H9 (cell line): ENCODE measurements at regions not wholly inside any gene's neighbourhood (a gene's known extent, or its start where the extent isn't known, plus 50 kb on each side); places are given as distances from the start of the nearest gene placed in this dataset.

Experiments used
- DNase-seq: peaks from one replicate; pipeline ENCODE4 v3.0.0-alpha.2; 2017
- H2AFZ ChIP-seq: one replicate; pipeline ENCODE4 v1.6.1; 2013; ENCODE audit warnings: mild to moderate bottlenecking, low read length, control low read depth, moderate library complexity
- H2AK5ac ChIP-seq: 2 replicates; pipeline ENCODE4 v1.6.1; 2013; ENCODE audit warnings: low read length, control low read depth, mixed read lengths; ENCODE audit not compliant: insufficient read length
- H2BK120ac ChIP-seq: one replicate; pipeline ENCODE4 v1.6.1; 2013; ENCODE audit warnings: low read depth, mild to moderate bottlenecking, low read length, control low read depth, inconsistent platforms; ENCODE audit not compliant: poor library complexity, severe bottlenecking
- H2BK12ac ChIP-seq: 2 replicates; pipeline ENCODE4 v1.6.1; 2013; ENCODE audit warnings: low read length, control low read depth, mixed read lengths, low read depth; ENCODE audit not compliant: insufficient read length
- H2BK15ac ChIP-seq: 2 replicates; pipeline ENCODE4 v1.6.1; 2013; ENCODE audit warnings: low read depth, low read length, control low read depth
- H2BK20ac ChIP-seq: one replicate; pipeline ENCODE4 v1.6.1; 2013; ENCODE audit warnings: low read depth, mild to moderate bottlenecking, low read length, control low read depth, inconsistent platforms; ENCODE audit not compliant: poor library complexity, severe bottlenecking
- H2BK5ac ChIP-seq: 2 replicates; pipeline ENCODE4 v1.6.1; 2013; ENCODE audit warnings: low read length, control low read depth, mixed read lengths; ENCODE audit not compliant: insufficient read length
- H3K14ac ChIP-seq: 2 replicates; pipeline ENCODE4 v1.6.1; 2013; ENCODE audit warnings: low read length, control low read depth; ENCODE audit not compliant: insufficient read depth
- H3K18ac ChIP-seq: 2 replicates; pipeline ENCODE4 v1.6.1; 2013; ENCODE audit warnings: low read depth, mild to moderate bottlenecking, mixed read lengths, low read length, control low read depth; ENCODE audit not compliant: insufficient read length
- H3K23ac ChIP-seq: 2 replicates; pipeline ENCODE4 v1.6.1; 2013; ENCODE audit warnings: low read length, control low read depth, mixed read lengths, low read depth; ENCODE audit not compliant: insufficient read length
- H3K23me2 ChIP-seq: 2 replicates; pipeline ENCODE4 v1.6.1; 2013; ENCODE audit warnings: low read depth, mild to moderate bottlenecking, mixed read lengths, low read length, control low read depth; ENCODE audit not compliant: insufficient read length, poor library complexity, severe bottlenecking
- H3K27ac ChIP-seq: 2 replicates; pipeline ENCODE4 v1.5.1; 2013; ENCODE audit warnings: low read length, control low read depth, mixed read lengths, low read depth; ENCODE audit not compliant: insufficient read length
- H3K27me3 ChIP-seq: 2 replicates; pipeline ENCODE4 v1.6.1; 2013; ENCODE audit warnings: low read length, control low read depth, inconsistent platforms; ENCODE audit not compliant: insufficient read depth
- H3K4ac ChIP-seq: 2 replicates; pipeline ENCODE4 v1.6.1; 2013; ENCODE audit warnings: low read depth, mild to moderate bottlenecking, control low read depth, inconsistent platforms, low read length, moderate library complexity
- H3K4me1 ChIP-seq: 2 replicates; pipeline ENCODE4 v1.6.1; 2013; ENCODE audit warnings: low read length, control low read depth, inconsistent platforms; ENCODE audit not compliant: insufficient read depth
- H3K4me2 ChIP-seq: 2 replicates; pipeline ENCODE4 v1.6.1; 2013; ENCODE audit warnings: low read length, control low read depth, mixed read lengths; ENCODE audit not compliant: insufficient read length, insufficient read depth
- H3K56ac ChIP-seq: 2 replicates; pipeline ENCODE4 v1.6.1; 2013; ENCODE audit warnings: low read depth, mild to moderate bottlenecking, mixed read lengths, low read length, control low read depth; ENCODE audit not compliant: insufficient read length
- H3K79me1 ChIP-seq: 2 replicates; pipeline ENCODE4 v1.6.1; 2013; ENCODE audit warnings: low read depth, mild to moderate bottlenecking, moderate library complexity, low read length, control low read depth, inconsistent platforms; ENCODE audit not compliant: insufficient read depth, poor library complexity, severe bottlenecking
- H3K79me2 ChIP-seq: 2 replicates; pipeline ENCODE4 v1.6.1; 2013; ENCODE audit warnings: low read length, control low read depth, inconsistent platforms; ENCODE audit not compliant: insufficient read depth
- H3K9ac ChIP-seq: 2 replicates; pipeline ENCODE4 v1.6.1; 2013; ENCODE audit warnings: low read length, control low read depth, mixed read lengths; ENCODE audit not compliant: insufficient read length; ENCODE audit errors: extremely low read depth
- H3K9me3 ChIP-seq: one replicate; pipeline ENCODE4 v1.6.1; 2013; ENCODE audit warnings: low read depth, low read length, inconsistent platforms; ENCODE audit not compliant: control insufficient read depth
- H3T11ph ChIP-seq: one replicate; pipeline ENCODE4 v1.6.1; 2013; ENCODE audit warnings: mild to moderate bottlenecking, low read length, control low read depth, inconsistent platforms
- H4K20me1 ChIP-seq: one replicate; pipeline ENCODE4 v1.6.1; 2013; ENCODE audit not compliant: control insufficient read depth, insufficient read length, insufficient read depth
- H4K5ac ChIP-seq: 2 replicates; pipeline ENCODE4 v1.6.1; 2013; ENCODE audit warnings: low read depth, mild to moderate bottlenecking, mixed read lengths, low read length, control low read depth; ENCODE audit not compliant: insufficient read length
- H4K8ac ChIP-seq: replicated peaks from 2 replicates; pipeline ENCODE4 v1.6.1; 2013; ENCODE audit warnings: low read length, control low read depth, mixed read lengths, low read depth; ENCODE audit not compliant: insufficient read length
- H4K91ac ChIP-seq: 2 replicates; pipeline ENCODE4 v1.6.1; 2013; ENCODE audit warnings: low read depth, mild to moderate bottlenecking, moderate library complexity, mixed read lengths, low read length, control low read depth; ENCODE audit not compliant: insufficient read length
- H3K27ac Mint-ChIP-seq, 3 experiments: 2 replicates in 2 of 3; 3 replicates in 1 of 3; pipeline ENCODE4 v1.8.0; 2020 to 2021; ENCODE audit warnings: mixed read lengths in 3 of 3, mild to moderate bottlenecking in 1 of 3, moderate library complexity in 1 of 3
- H3K27me3 Mint-ChIP-seq: 2 replicates; pipeline ENCODE4 v1.8.0; 2021; ENCODE audit warnings: low read depth, mild to moderate bottlenecking, moderate library complexity, mixed read lengths
- H3K36me3 Mint-ChIP-seq, 3 experiments: 2 replicates in 2 of 3; 3 replicates in 1 of 3; pipeline ENCODE4 v1.8.0; 2020 to 2021; ENCODE audit warnings: low read depth in 3 of 3, mixed read lengths in 3 of 3; ENCODE audit not compliant: insufficient read depth in 1 of 3
- H3K4me1 Mint-ChIP-seq, 2 experiments: 2 replicates each; pipeline ENCODE4 v1.8.0; 2020; ENCODE audit warnings: mixed read lengths in 2 of 2
- H3K4me3 Mint-ChIP-seq, 2 experiments: 2 replicates in 1 of 2; 3 replicates in 1 of 2; pipeline ENCODE4 v1.8.0; 2020 to 2021; ENCODE audit warnings: mild to moderate bottlenecking in 2 of 2, mixed read lengths in 2 of 2, moderate library complexity in 1 of 2
- H3K9me3 Mint-ChIP-seq, 2 experiments: 2 replicates in 1 of 2; 3 replicates in 1 of 2; pipeline ENCODE4 v1.8.0; 2020; ENCODE audit warnings: mild to moderate bottlenecking in 2 of 2, mixed read lengths in 2 of 2, moderate library complexity in 1 of 2
- WGBS: extraction: QIAGEN DNeasy Blood & Tissue Kit; methylation state at CpG from one replicate; pipeline ENCODE4 v1.1.7; 2013; ENCODE audit warnings: missing lambda C conversion rate, low lambda C conversion rate, mixed read lengths; ENCODE audit not compliant: insufficient read length; ENCODE audit errors: extremely low coverage; 5-methylcytosine and 5-hydroxymethylcytosine counted together
- TF ChIP-seq, protein P1 (sequence below): fragments of 200-600 bp; sonication (generic); conservative IDR thresholded peaks from 3 replicates; pipeline ENCODE4 v1.8.0; 2021; ENCODE audit warnings: antibody characterized with exemption, mild to moderate bottlenecking

DNA sequence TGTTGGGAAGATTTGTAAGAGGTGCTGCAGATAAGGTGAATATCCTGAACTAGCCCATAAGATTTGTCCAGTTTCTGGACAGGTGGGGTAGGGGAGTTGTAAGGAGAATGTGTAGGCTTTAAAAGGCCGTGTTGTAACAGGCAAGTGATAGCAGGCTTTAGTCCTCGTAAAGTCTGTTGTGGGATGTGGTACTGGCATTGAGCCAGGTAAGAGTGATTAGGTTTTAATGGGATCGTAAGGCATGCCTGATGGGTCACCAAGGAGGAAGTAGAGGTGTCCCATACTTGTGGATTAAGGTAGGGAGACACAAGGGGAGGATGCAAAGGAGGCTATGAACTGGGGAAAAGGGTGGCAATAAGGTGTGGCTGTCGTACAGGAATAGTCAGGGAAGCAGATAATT is 256.9 kb upstream of the DKK2 start:
- H3K36me3 Mint-ChIP-seq, result peaks cover 12 to 21% (median 17%) of the 10 kb centered on the region in 3 experiments
- no peaks in the 10 kb centered on the region for H3K79me2 ChIP-seq
- H3K4ac ChIP-seq, result no peak overlapping the region
- H4K5ac ChIP-seq, result no peak overlapping the region
- peaks cover 3% of the 10 kb centered on the region in 2 experiments; a peak in 1 of 4 replicates for H3K4me1 Mint-ChIP-seq
- H2AFZ ChIP-seq, result no peak overlapping the region
- no peaks in the 10 kb centered on the region for H4K20me1 ChIP-seq
- H3K27me3 ChIP-seq, result no peaks in the 10 kb centered on the region
- no peak overlapping the region for H4K8ac ChIP-seq
- TF ChIP-seq, protein P1, sequence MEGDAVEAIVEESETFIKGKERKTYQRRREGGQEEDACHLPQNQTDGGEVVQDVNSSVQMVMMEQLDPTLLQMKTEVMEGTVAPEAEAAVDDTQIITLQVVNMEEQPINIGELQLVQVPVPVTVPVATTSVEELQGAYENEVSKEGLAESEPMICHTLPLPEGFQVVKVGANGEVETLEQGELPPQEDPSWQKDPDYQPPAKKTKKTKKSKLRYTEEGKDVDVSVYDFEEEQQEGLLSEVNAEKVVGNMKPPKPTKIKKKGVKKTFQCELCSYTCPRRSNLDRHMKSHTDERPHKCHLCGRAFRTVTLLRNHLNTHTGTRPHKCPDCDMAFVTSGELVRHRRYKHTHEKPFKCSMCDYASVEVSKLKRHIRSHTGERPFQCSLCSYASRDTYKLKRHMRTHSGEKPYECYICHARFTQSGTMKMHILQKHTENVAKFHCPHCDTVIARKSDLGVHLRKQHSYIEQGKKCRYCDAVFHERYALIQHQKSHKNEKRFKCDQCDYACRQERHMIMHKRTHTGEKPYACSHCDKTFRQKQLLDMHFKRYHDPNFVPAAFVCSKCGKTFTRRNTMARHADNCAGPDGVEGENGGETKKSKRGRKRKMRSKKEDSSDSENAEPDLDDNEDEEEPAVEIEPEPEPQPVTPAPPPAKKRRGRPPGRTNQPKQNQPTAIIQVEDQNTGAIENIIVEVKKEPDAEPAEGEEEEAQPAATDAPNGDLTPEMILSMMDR, result no peak
- no peak overlapping the region for H3K18ac ChIP-seq
- H3K14ac ChIP-seq, result no peak overlapping the region
- no peak for DNase-seq
- H2BK120ac ChIP-seq, result no peak overlapping the region
- no peak overlapping the region for H3K56ac ChIP-seq
- no peak overlapping the region for H2AK5ac ChIP-seq
- no peak overlapping the region for H3K4me2 ChIP-seq
- H3K23ac ChIP-seq, result no peak overlapping the region
- peaks cover 26 to 28% of the 10 kb centered on the region in 2 experiments for H3K9me3 Mint-ChIP-seq
- no peak overlapping the region for H4K91ac ChIP-seq
- no peaks in the 10 kb centered on the region for H3K23me2 ChIP-seq
- H2BK15ac ChIP-seq, result no peak overlapping the region
- H3K4me3 Mint-ChIP-seq, result no peak overlapping the region
- H2BK12ac ChIP-seq, result no peak overlapping the region
- H3K9ac ChIP-seq, result no peak overlapping the region
- no peak overlapping the region for H3K27ac Mint-ChIP-seq
- H3K9me3 ChIP-seq, result no peaks in the 10 kb centered on the region
- H2BK5ac ChIP-seq, result no peak overlapping the region
- H3K4me1 ChIP-seq, result no peaks in the 10 kb centered on the region
- WGBS, result no CpG with 5 or more reads among the region's 4 CpGs
- no peak overlapping the region for H3K27ac ChIP-seq
- no peak overlapping the region for H2BK20ac ChIP-seq
- no peak overlapping the region for H3T11ph ChIP-seq
- H3K79me1 ChIP-seq, result no peaks in the 10 kb centered on the region
- peaks cover 1% of the 10 kb centered on the region; the same call in 1 of the 2 replicates for H3K27me3 Mint-ChIP-seq
